ENCODE measurements at regions not wholly inside any gene's neighbourhood (a gene's known extent, or its start where the extent isn't known, plus 50 kb on each side); places are given as distances from the start of the nearest gene placed in this dataset.

- no peak for TF ChIP-seq CTCF (IDR thresholded peaks at IDR 0.05)
- intact Hi-C loops (cut with DNase I, micrococcal nuclease), result no loop called here
- no peak overlapping the region for H3K4me3 ChIP-seq
- no peaks in the 10 kb centered on the region for H3K36me3 ChIP-seq (ENCODE audit: low read depth)
- no peak for ATAC-seq
- DNase-seq, result no peak
- H3K9me3 ChIP-seq, result no peaks in the 10 kb centered on the region
- H3K4me1 ChIP-seq (ENCODE audit: low read depth), result no peaks in the 10 kb centered on the region
These were observed 507.5 kb upstream of the SULF2 start for GRCh38 chr20:48292806-48293205.

GRCh38 chr20:48291896-48292295, 506.6 kb upstream of the SULF2 start:
- DNase-seq, result no peak
- Histone ChIP-seq H3K36me3 (ENCODE audit: low read depth) (no peaks in the 10 kb centered on the region), H3K4me3 (no peak overlapping the region), H3K9me3 (no peaks in the 10 kb centered on the region), H3K4me1 (ENCODE audit: low read depth) (no peaks in the 10 kb centered on the region)
- no peak for TF ChIP-seq CTCF (IDR thresholded peaks at IDR 0.05)
- ATAC-seq, result no peak
- intact Hi-C loops (cut with DNase I, micrococcal nuclease), result no loop called here

- Histone ChIP-seq H3K9me3 (no peaks in the 10 kb centered on the region), H3K4me3 (no peak overlapping the region), H3K36me3 (ENCODE audit: low read depth) (no peaks in the 10 kb centered on the region), H3K4me1 (ENCODE audit: low read depth) (peaks cover 2% of the 10 kb centered on the region)
- TF ChIP-seq CTCF (IDR thresholded peaks at IDR 0.05), result no peak
- ATAC-seq (no peak), DNase-seq (no peak)
- intact Hi-C loops (cut with DNase I, micrococcal nuclease), result no loop called here
These were observed 503.7 kb upstream of the SULF2 start for GRCh38 chr20:48288930-48289507.

GRCh38 chr20:48287552-48288170, 502.4 kb upstream of the SULF2 start:
- TF ChIP-seq CTCF (IDR thresholded peaks at IDR 0.05), result no peak
- intact Hi-C loops (cut with DNase I, micrococcal nuclease), result no loop called here

GRCh38 chr20:48287021-48287494, 501.8 kb upstream of the SULF2 start:
- H3K4me1 ChIP-seq (ENCODE audit: low read depth), result peaks cover 2% of the 10 kb centered on the region
- no peak for TF ChIP-seq CTCF (IDR thresholded peaks at IDR 0.05)
- ATAC-seq (peak; percentile 30), DNase-seq (no peak)
- H3K36me3 ChIP-seq (ENCODE audit: low read depth), result no peaks in the 10 kb centered on the region
- intact Hi-C loops (cut with DNase I, micrococcal nuclease), result no loop called here
- H3K9me3 ChIP-seq, result no peaks in the 10 kb centered on the region
- no peak overlapping the region for H3K4me3 ChIP-seq

More at GRCh38 chr20:48287552-48288170, 502.4 kb upstream of the SULF2 start:
- Histone ChIP-seq H3K9me3 (no peaks in the 10 kb centered on the region), H3K4me1 (ENCODE audit: low read depth) (peaks cover 2% of the 10 kb centered on the region), H3K36me3 (ENCODE audit: low read depth) (no peaks in the 10 kb centered on the region), H3K4me3 (no peak overlapping the region)
- ATAC-seq (no peak), DNase-seq (no peak)
